ENCODE measurements at regions not wholly inside any gene's neighbourhood (a gene's known extent, or its start where the extent isn't known, plus 50 kb on each side); places are given as distances from the start of the nearest gene placed in this dataset.

GRCh38 chr3:43964640-43965039 is 273.9 kb downstream of the ABHD5 start:
- H3K36me3 ChIP-seq: no peaks in the 10 kb centered on the region
- no peak overlapping the region for H3K27ac ChIP-seq
- no peaks in the 10 kb centered on the region for H3K9me3 ChIP-seq
- TF ChIP-seq EP300 (IDR thresholded peaks at IDR 0.05) (no peak), POLR2A (IDR thresholded peaks at IDR 0.05) (no peak), POLR2AphosphoS5 (IDR thresholded peaks at IDR 0.05) (no peak), CTCF (IDR thresholded peaks at IDR 0.05) (no peak)
- WGBS, 2 donors (ENCODE audit: low coverage in 1 of 2): no CpG with 5 or more reads among the region's 1 CpG
- ATAC-seq: no peak
- peaks cover 31% of the 10 kb centered on the region for H3K27me3 ChIP-seq
- no peak overlapping the region for H3K4me3 ChIP-seq
- no peaks in the 10 kb centered on the region for H3K4me1 ChIP-seq

- no peaks in the 10 kb centered on the region for H3K9me3 ChIP-seq
- H3K27ac ChIP-seq: no peak overlapping the region
- TF ChIP-seq POLR2A (IDR thresholded peaks at IDR 0.05): no peak
- no peak for TF ChIP-seq POLR2AphosphoS5 (IDR thresholded peaks at IDR 0.05)
- TF ChIP-seq CTCF (IDR thresholded peaks at IDR 0.05): no peak
- TF ChIP-seq EP300 (IDR thresholded peaks at IDR 0.05): no peak
- H3K27me3 ChIP-seq: peaks cover 28% of the 10 kb centered on the region
- no peaks in the 10 kb centered on the region for H3K36me3 ChIP-seq
- H3K4me3 ChIP-seq: no peak overlapping the region
- 100% methylated on average over 1 of the region's 1 CpG; no CpG with 5 or more reads in 1 of the 2 donors for WGBS, 2 donors (ENCODE audit: low coverage in 1 of 2)
- no peaks in the 10 kb centered on the region for H3K4me1 ChIP-seq
- no peak for ATAC-seq
These were observed 274.9 kb downstream of the ABHD5 start for GRCh38 chr3:43965656-43966055.

- ATAC-seq: no peak
- Histone ChIP-seq H3K4me3 (no peak overlapping the region), H3K27me3 (peaks cover 25% of the 10 kb centered on the region), H3K4me1 (no peaks in the 10 kb centered on the region), H3K9me3 (no peaks in the 10 kb centered on the region), H3K27ac (no peak overlapping the region), H3K36me3 (no peaks in the 10 kb centered on the region)
- TF ChIP-seq EP300 (IDR thresholded peaks at IDR 0.05): no peak
- TF ChIP-seq POLR2A (IDR thresholded peaks at IDR 0.05): no peak
- TF ChIP-seq CTCF (IDR thresholded peaks at IDR 0.05): no peak
- TF ChIP-seq POLR2AphosphoS5 (IDR thresholded peaks at IDR 0.05): no peak
- WGBS, 2 donors (ENCODE audit: low coverage in 1 of 2): 69 to 71% methylated on average over 5 to 6 of the region's 6 CpGs
These were observed 275.4 kb downstream of the ABHD5 start for GRCh38 chr3:43966126-43966525.

GRCh38 chr3:43966530-43966929 is 275.2 kb upstream of the TOPAZ1 start:
- Histone ChIP-seq H3K9me3 (no peaks in the 10 kb centered on the region), H3K4me1 (no peaks in the 10 kb centered on the region), H3K4me3 (no peak overlapping the region), H3K36me3 (no peaks in the 10 kb centered on the region), H3K27ac (no peak overlapping the region), H3K27me3 (peaks cover 25% of the 10 kb centered on the region)
- TF ChIP-seq POLR2AphosphoS5 (IDR thresholded peaks at IDR 0.05) (no peak), POLR2A (IDR thresholded peaks at IDR 0.05) (no peak), CTCF (IDR thresholded peaks at IDR 0.05) (no peak), EP300 (IDR thresholded peaks at IDR 0.05) (no peak)
- no peak for ATAC-seq
- WGBS, 2 donors (ENCODE audit: low coverage in 1 of 2): 58 to 69% methylated on average over 3 of the region's 3 CpGs

GRCh38 chr3:43968465-43968864 is 273.2 kb upstream of the TOPAZ1 start:
- no peaks in the 10 kb centered on the region for H3K36me3 ChIP-seq
- H3K9me3 ChIP-seq: no peaks in the 10 kb centered on the region
- no peak overlapping the region for H3K4me3 ChIP-seq
- H3K27me3 ChIP-seq: peaks cover 13% of the 10 kb centered on the region
- ATAC-seq: no peak
- H3K4me1 ChIP-seq: no peaks in the 10 kb centered on the region
- no peak overlapping the region for H3K27ac ChIP-seq
- TF ChIP-seq POLR2AphosphoS5 (IDR thresholded peaks at IDR 0.05) (no peak), EP300 (IDR thresholded peaks at IDR 0.05) (no peak), CTCF (IDR thresholded peaks at IDR 0.05) (no peak), POLR2A (IDR thresholded peaks at IDR 0.05) (no peak)
- 34% methylated on average over 5 of the region's 5 CpGs; no CpG with 5 or more reads in 1 of the 2 donors for WGBS, 2 donors (ENCODE audit: low coverage in 1 of 2)

All from gastroesophageal sphincter (tissue), 4 donors.